HG03439 (cell line): ENCODE measurements at regions not wholly inside any gene's neighbourhood (a gene's known extent, or its start where the extent isn't known, plus 50 kb on each side); places are given as distances from the start of the nearest gene placed in this dataset.
"Not testable (repeated sequence)": the region's sequence is repeated elsewhere in the genome, so short reads cannot be mapped to it uniquely, and the experiment has no call there.

Experiments
- ATAC-seq: cut with Tn5 transposase; IDR thresholded peaks from one replicate; pipeline ENCODE4 v1.9.1; 2021; ENCODE audit warnings: mild to moderate bottlenecking, moderate library complexity; ENCODE audit not compliant: unreplicated experiment

- no peak for ATAC-seq
Measured at GRCh38 chr18:71403501-71403900, 1114.7 kb downstream of the SOCS6 start.

- ATAC-seq = no peak
Measured at GRCh38 chr18:71398531-71398930, 1109.7 kb downstream of the SOCS6 start.

GRCh38 chr18:71388148-71388547, 1099.3 kb downstream of the SOCS6 start:
- ATAC-seq = no peak

- ATAC-seq = no peak
Measured at GRCh38 chr18:71374294-71375000, 1085.6 kb downstream of the SOCS6 start.

GRCh38 chr18:71371951-71372605, 1083.2 kb downstream of the SOCS6 start:
- no peak for ATAC-seq

- ATAC-seq = no peak
Measured at GRCh38 chr18:71370671-71371445, 1082.0 kb downstream of the SOCS6 start.

- no peak for ATAC-seq
Measured at GRCh38 chr18:71370095-71370494, 1081.2 kb downstream of the SOCS6 start.

- no peak for ATAC-seq
Measured at GRCh38 chr18:71362140-71362539, 1073.3 kb downstream of the SOCS6 start.

- ATAC-seq = not testable (repeated sequence)
Measured at GRCh38 chr18:71355599-71355998, 1066.8 kb downstream of the SOCS6 start.

- ATAC-seq = no peak
Measured at GRCh38 chr18:71352618-71353017, 1063.8 kb downstream of the SOCS6 start.

GRCh38 chr18:71336576-71337210, 1047.8 kb downstream of the SOCS6 start:
- ATAC-seq = no peak

- no peak for ATAC-seq
Measured at GRCh38 chr18:71329563-71329962, 1040.7 kb downstream of the SOCS6 start.

- ATAC-seq = no peak
Measured at GRCh38 chr18:71329114-71329513, 1040.3 kb downstream of the SOCS6 start.

GRCh38 chr18:71327850-71328249, 1039.0 kb downstream of the SOCS6 start:
- ATAC-seq = no peak

GRCh38 chr18:71327441-71327840, 1038.6 kb downstream of the SOCS6 start:
- ATAC-seq = no peak

- no peak for ATAC-seq
Measured at GRCh38 chr18:71326826-71327225, 1038.0 kb downstream of the SOCS6 start.

GRCh38 chr18:71324356-71324755, 1035.5 kb downstream of the SOCS6 start:
- no peak for ATAC-seq

- ATAC-seq = no peak
Measured at GRCh38 chr18:71322201-71322600, 1033.4 kb downstream of the SOCS6 start.

GRCh38 chr18:71321319-71321718, 1032.5 kb downstream of the SOCS6 start:
- no peak for ATAC-seq

- no peak for ATAC-seq
Measured at GRCh38 chr18:71304856-71305255, 1016.0 kb downstream of the SOCS6 start.

- not testable (repeated sequence) for ATAC-seq
Measured at GRCh38 chr18:71303743-71304142, 1014.9 kb downstream of the SOCS6 start.
